H1 (cell line): ENCODE measurements at regions not wholly inside any gene's neighbourhood (a gene's known extent, or its start where the extent isn't known, plus 50 kb on each side); places are given as distances from the start of the nearest gene placed in this dataset.

Source experiments
- CTCF ChIA-PET: fragments of 300-600 bp; sonication (Branson Sonifier 250); formaldehyde crosslinking; loops from one replicate; lab custom pipeline; 2021; ENCODE audit not compliant: partially characterized antibody; lab: Charles Lee
- POLR2A ChIA-PET: fragments of 300-600 bp; sonication (Branson Sonifier 250); formaldehyde crosslinking; loops from one replicate; lab custom pipeline; 2021; ENCODE audit warnings: inconsistent platforms; ENCODE audit not compliant: partially characterized antibody; lab: Charles Lee
- DNase-seq, 2 experiments: peaks; one replicate each; pipeline versions ENCODE4 v3.0.0 to v3.0.0-alpha.2; 2010 to 2022; ENCODE audit warnings: low spot score in 2 of 2, low read depth in 1 of 2, mixed read lengths in 1 of 2
- FAIRE-seq: peaks from 2 replicates; lab custom pipeline; 2011; peaks lifted over from hg19 to GRCh38; lab: Jason Lieb, UNC
- H2AFZ ChIP-seq: 2 replicates; pipeline ENCODE4 v1.8.1; 2012; ENCODE audit warnings: low read length, inconsistent platforms
- H2AK5ac ChIP-seq: 2 replicates; pipeline ENCODE4 v1.6.1; 2013; ENCODE audit warnings: low read depth, low read length
- H2BK120ac ChIP-seq: replicated peaks from 2 replicates; pipeline ENCODE3; 2013; ENCODE audit warnings: low read depth, low read length, inconsistent platforms
- H2BK12ac ChIP-seq: 2 replicates; pipeline ENCODE4 v1.6.1; 2013; ENCODE audit warnings: low read depth, low read length
- H2BK15ac ChIP-seq: 2 replicates; pipeline ENCODE4 v1.6.1; 2013; ENCODE audit warnings: low read length
- H2BK20ac ChIP-seq: 2 replicates; pipeline ENCODE4 v1.6.1; 2013; ENCODE audit warnings: low read length
- H2BK5ac ChIP-seq: 2 replicates; pipeline ENCODE4 v1.6.1; 2013; ENCODE audit warnings: low read depth, low read length
- H3K14ac ChIP-seq: 2 replicates; pipeline ENCODE4 v1.6.1; 2013; ENCODE audit warnings: inconsistent platforms; ENCODE audit not compliant: insufficient read length
- H3K18ac ChIP-seq: 2 replicates; pipeline ENCODE4 v1.6.1; 2013; ENCODE audit warnings: low read length; ENCODE audit errors: extremely low read depth
- H3K23ac ChIP-seq: 2 replicates; pipeline ENCODE4 v1.6.1; 2013; ENCODE audit warnings: inconsistent platforms; ENCODE audit not compliant: insufficient read length
- H3K23me2 ChIP-seq: 2 replicates; pipeline ENCODE4 v1.6.1; 2013; ENCODE audit warnings: low read depth, low read length
- H3K27ac ChIP-seq: 2 replicates; pipeline ENCODE4 v1.6.1; 2011; ENCODE audit warnings: low read depth, low read length, inconsistent platforms
- H3K27me3 ChIP-seq, 4 experiments: replicated peaks in 1 of 4; 1 replicate in 1 of 4; 2 replicates in 3 of 4; pipeline versions ENCODE4 v1.6.1 to v1.8.1; 2011 to 2013; ENCODE audit warnings: low read length in 3 of 4, mild to moderate bottlenecking in 3 of 4, inconsistent platforms in 2 of 4, mixed read lengths in 2 of 4, moderate library complexity in 1 of 4; ENCODE audit not compliant: control insufficient read depth in 3 of 4, insufficient read depth in 3 of 4; ENCODE audit errors: extremely low read depth in 1 of 4
- H3K36me3 ChIP-seq, 4 experiments: 2 replicates each; pipeline versions ENCODE4 v1.6.1 to v1.8.1; 2011 to 2013; ENCODE audit warnings: mild to moderate bottlenecking in 4 of 4, low read length in 3 of 4, moderate library complexity in 2 of 4, control low read depth in 1 of 4, inconsistent platforms in 1 of 4; ENCODE audit not compliant: insufficient read depth in 4 of 4, control insufficient read depth in 2 of 4
- H3K4ac ChIP-seq: replicated peaks from 2 replicates; pipeline ENCODE3; 2013; ENCODE audit warnings: low read length, low read depth, mixed read lengths, inconsistent platforms; ENCODE audit not compliant: insufficient read length
- H3K4me1 ChIP-seq, 4 experiments: replicated peaks in 1 of 4; 1 replicate in 1 of 4; 2 replicates in 3 of 4; pipeline versions ENCODE4 v1.6.1 to v1.8.1; 2011 to 2013; ENCODE audit warnings: low read length in 3 of 4, inconsistent platforms in 2 of 4, mixed read lengths in 1 of 4; ENCODE audit not compliant: insufficient read depth in 4 of 4, control insufficient read depth in 3 of 4
- H3K4me2 ChIP-seq, 2 experiments: 2 replicates each; pipeline versions ENCODE4 v1.6.1 to v1.8.1; 2011 to 2013; ENCODE audit warnings: low read depth in 2 of 2, low read length in 2 of 2, control low read depth in 1 of 2, inconsistent platforms in 1 of 2, mild to moderate bottlenecking in 1 of 2; ENCODE audit not compliant: insufficient read depth in 1 of 2
- H3K4me3 ChIP-seq, 4 experiments: fragments of 200-600, 300-600 bp in 1 of 4; sonication (generic), shearing (Covaris generic), sonication (Bioruptor Twin) in 1 of 4; 2 replicates each; pipeline versions ENCODE4 v1.5.1 to v1.8.1; 2011 to 2016; ENCODE audit warnings: low read length in 4 of 4, low read depth in 3 of 4, control low read depth in 2 of 4, inconsistent platforms in 2 of 4, mild to moderate bottlenecking in 2 of 4, mixed read lengths in 1 of 4, moderate library complexity in 1 of 4; ENCODE audit not compliant: insufficient read depth in 2 of 4; ENCODE audit errors: extremely low read depth in 1 of 4
- H3K56ac ChIP-seq: replicated peaks from 2 replicates; pipeline ENCODE3; 2013; ENCODE audit warnings: low read depth, mild to moderate bottlenecking, mixed read lengths, low read length, inconsistent platforms; ENCODE audit not compliant: insufficient read length
- H3K79me1 ChIP-seq: 2 replicates; pipeline ENCODE4 v1.6.1; 2013; ENCODE audit warnings: low read depth, low read length, control low read depth
- H3K79me2 ChIP-seq, 2 experiments: 2 replicates each; pipeline versions ENCODE4 v1.6.1 to v1.8.1; 2012 to 2013; ENCODE audit warnings: low read length in 2 of 2, mild to moderate bottlenecking in 2 of 2, inconsistent platforms in 1 of 2; ENCODE audit not compliant: insufficient read depth in 2 of 2, control insufficient read depth in 1 of 2
- H3K9ac ChIP-seq, 4 experiments: replicated peaks in 1 of 4; 1 replicate in 1 of 4; 2 replicates in 3 of 4; pipeline versions ENCODE4 v1.6.1 to v1.8.1; 2011 to 2013; ENCODE audit warnings: low read depth in 3 of 4, low read length in 3 of 4, control low read depth in 2 of 4, mild to moderate bottlenecking in 2 of 4, moderate library complexity in 2 of 4, inconsistent platforms in 1 of 4; ENCODE audit errors: extremely low read depth in 1 of 4
- H3K9me3 ChIP-seq, 2 experiments: 2 replicates each; pipeline versions ENCODE4 v1.6.1 to v1.8.1; 2012 to 2013; ENCODE audit warnings: mild to moderate bottlenecking in 2 of 2, moderate library complexity in 2 of 2, control low read depth in 1 of 2, inconsistent platforms in 1 of 2, low read depth in 1 of 2, low read length in 1 of 2, mixed read lengths in 1 of 2; ENCODE audit not compliant: insufficient read depth in 2 of 2
- H4K20me1 ChIP-seq, 2 experiments: replicated peaks in 1 of 2; 2 replicates each; pipeline versions ENCODE3 to v1.8.1; 2011 to 2013; ENCODE audit warnings: inconsistent platforms in 2 of 2, low read length in 2 of 2, mild to moderate bottlenecking in 1 of 2; ENCODE audit not compliant: insufficient read depth in 2 of 2, control insufficient read depth in 1 of 2
- H4K5ac ChIP-seq: 2 replicates; pipeline ENCODE4 v1.6.1; 2013; ENCODE audit warnings: low read length, low read depth, mixed read lengths, inconsistent platforms; ENCODE audit not compliant: insufficient read length
- H4K8ac ChIP-seq: 2 replicates; pipeline ENCODE4 v1.8.0; 2013; ENCODE audit warnings: mild to moderate bottlenecking, moderate library complexity, low read length, inconsistent platforms; ENCODE audit not compliant: insufficient read depth; ENCODE audit errors: extremely low read depth
- H4K91ac ChIP-seq: replicated peaks from 2 replicates; pipeline ENCODE3; 2013; ENCODE audit warnings: low read length, mixed read lengths, inconsistent platforms; ENCODE audit not compliant: insufficient read length
- ASH2L ChIP-seq: fragments of 200-600, 300-600 bp; sonication (generic); IDR thresholded peaks from one replicate; pipeline ENCODE4 v1.7.1; 2017; ENCODE audit warnings: low read length
- CBX5 ChIP-seq: fragments of 300-800, 300-1000 bp; sonication (generic); IDR thresholded peaks from 2 replicates; pipeline ENCODE4 v1.7.1; 2016; ENCODE audit warnings: antibody characterized with exemption, low read length, low read depth
- CHD1 ChIP-seq: IDR thresholded peaks from 2 replicates; pipeline ENCODE4 v1.6.1; 2012; ENCODE audit warnings: low read depth, low read length, improper control_type of control experiment
- EP300 ChIP-seq, 2 experiments: IDR thresholded peaks; 1 replicate in 1 of 2; 2 replicates in 1 of 2; pipeline ENCODE4 v1.6.1; 2011 to 2012; ENCODE audit warnings: low read depth in 2 of 2, low read length in 2 of 2, mild to moderate bottlenecking in 2 of 2, borderline replicate concordance in 1 of 2, inconsistent platforms in 1 of 2, moderate library complexity in 1 of 2
- MAX ChIP-seq: IDR thresholded peaks from 2 replicates; pipeline ENCODE4 v1.6.1; 2012; ENCODE audit warnings: inconsistent platforms
- NANOG ChIP-seq: IDR thresholded peaks from 2 replicates; pipeline ENCODE4 v1.6.1; 2011; ENCODE audit warnings: low read length, low read depth, mild to moderate bottlenecking, inconsistent platforms; ENCODE audit not compliant: insufficient read depth, poor library complexity, severe bottlenecking
- POLR2A ChIP-seq, 2 experiments: IDR thresholded peaks; 1 replicate in 1 of 2; 2 replicates in 1 of 2; pipeline ENCODE4 v1.6.1; 2011; ENCODE audit warnings: low read depth in 2 of 2, low read length in 2 of 2, mild to moderate bottlenecking in 2 of 2; ENCODE audit errors: control extremely low read depth in 1 of 2
- POU5F1 ChIP-seq: IDR thresholded peaks from 2 replicates; pipeline ENCODE4 v1.6.1; 2011; ENCODE audit warnings: low read depth, mild to moderate bottlenecking, low read length, moderate library complexity
- SP1 ChIP-seq: IDR thresholded peaks from 2 replicates; pipeline ENCODE4 v1.6.1; 2011; ENCODE audit warnings: low read depth, low read length
- TEAD4 ChIP-seq: IDR thresholded peaks from 2 replicates; pipeline ENCODE4 v1.6.1; 2012; ENCODE audit warnings: low read depth, low read length, inconsistent platforms, mixed read lengths
- WGBS, 2 experiments: shearing (Covaris generic) in 1 of 2; methylation state at CpG; one replicate each; pipeline versions ENCODE4 v1.1.6 to v1.1.7; 2013 to 2015; ENCODE audit warnings: low lambda C conversion rate in 2 of 2, mixed read lengths in 2 of 2, inconsistent platforms in 1 of 2, low coverage in 1 of 2, missing lambda C conversion rate in 1 of 2; ENCODE audit not compliant: insufficient replicate concordance in 2 of 2, insufficient coverage in 1 of 2, insufficient read length in 1 of 2; ENCODE audit errors: extremely low coverage in 1 of 2, missing lambda C conversion rate in 1 of 2; 5-methylcytosine and 5-hydroxymethylcytosine counted together

GRCh38 chr1:213820362-213821149, 167.2 kb upstream of the PROX1 start:
- H2BK15ac ChIP-seq: no peak overlapping the region
- no peak overlapping the region for H2BK5ac ChIP-seq
- H3K23ac ChIP-seq: no peak overlapping the region
- H3K36me3 ChIP-seq: no peaks in the 10 kb centered on the region; a peak in 1 of 8 replicates
- H4K91ac ChIP-seq: no peak overlapping the region
- no peak for FAIRE-seq
- no peak overlapping the region for H3K9ac ChIP-seq
- no peaks in the 10 kb centered on the region for H3K4me1 ChIP-seq
- H3K23me2 ChIP-seq: no peaks in the 10 kb centered on the region
- H3K27ac ChIP-seq: no peak overlapping the region
- H2AFZ ChIP-seq: no peak overlapping the region
- TF ChIP-seq CHD1 (no peak), POU5F1 (no peak), POLR2A (IDR thresholded peaks at IDR 0.05; ENCODE audit: control extremely low read depth in 1 of 2, low read depth in 2 of 2, low read length in 2 of 2) (no peak), EP300 (IDR thresholded peaks at IDR 0.05; ENCODE audit: borderline replicate concordance in 1 of 2, low read depth in 2 of 2, low read length in 2 of 2) (no peak), CBX5 (no peak), NANOG (no peak), ASH2L (no peak), SP1 (no peak), TEAD4 (no peak), MAX (no peak)
- TF ChIP-seq, all 59 proteins: peak for 0
- Histone ChIP-seq H2AK5ac (no peak overlapping the region), H2BK20ac (no peak overlapping the region), H3K4ac (no peak overlapping the region), H4K20me1 (no peaks in the 10 kb centered on the region), H3K27me3 (no peaks in the 10 kb centered on the region), H4K5ac (no peak overlapping the region), H3K56ac (no peak overlapping the region), H2BK12ac (no peak overlapping the region), H3K79me2 (no peaks in the 10 kb centered on the region), H3K4me3 (no peak overlapping the region), H3K14ac (no peak overlapping the region), H4K8ac (no peak overlapping the region), H3K4me2 (no peak overlapping the region), H3K79me1 (no peaks in the 10 kb centered on the region), H3K18ac (no peak overlapping the region), H3K9me3 (no peaks in the 10 kb centered on the region), H2BK120ac (no peak overlapping the region)
- CTCF ChIA-PET: no interaction called here
- DNase-seq: no peak
- WGBS, 2 experiments: 86% methylated on average over 9 of the region's 9 CpGs; no CpG with 5 or more reads in 1 of the 2 experiments
- POLR2A ChIA-PET: no interaction called here
